ENCODE measurements at regions not wholly inside any gene's neighbourhood (a gene's known extent, or its start where the extent isn't known, plus 50 kb on each side); places are given as distances from the start of the nearest gene placed in this dataset.
"Not testable (repeated sequence)": the region's sequence is repeated elsewhere in the genome, so short reads cannot be mapped to it uniquely, and the experiment has no call there.

- TF ChIP-seq CTCF, POLR2A (IDR thresholded peaks at IDR 0.05): not testable (repeated sequence)
These were observed 102.8 kb upstream of the TMPRSS2 start for GRCh38 chr21:41610840-41611115.
